Mesodermal cell (in vitro differentiated cells): ENCODE measurements at regions not wholly inside any gene's neighbourhood (a gene's known extent, or its start where the extent isn't known, plus 50 kb on each side); places are given as distances from the start of the nearest gene placed in this dataset.

Source experiments
- H3K27ac ChIP-seq: 2 replicates; pipeline ENCODE4 v1.7.0; 2013; ENCODE audit warnings: mild to moderate bottlenecking, low read depth, low read length, moderate library complexity; ENCODE audit not compliant: severe bottlenecking
- H3K36me3 ChIP-seq: 2 replicates; pipeline ENCODE4 v1.7.1; 2013; ENCODE audit warnings: mild to moderate bottlenecking, low read length, moderate library complexity; ENCODE audit not compliant: control insufficient read depth, insufficient read depth
- H3K4me1 ChIP-seq: one replicate; pipeline ENCODE4 v1.7.1; 2013; ENCODE audit warnings: mild to moderate bottlenecking, low read length; ENCODE audit not compliant: insufficient read depth, control insufficient read depth, poor library complexity, severe bottlenecking
- H3K4me3 ChIP-seq: 2 replicates; pipeline ENCODE4 v1.7.0; 2013; ENCODE audit warnings: low read length, control low read depth, mild to moderate bottlenecking; ENCODE audit not compliant: insufficient read depth, poor library complexity, severe bottlenecking; ENCODE audit errors: extremely low read depth
- H3K9me3 ChIP-seq: 2 replicates; pipeline ENCODE4 v1.7.1; 2013; ENCODE audit warnings: mild to moderate bottlenecking, low read length, moderate library complexity; ENCODE audit not compliant: control insufficient read depth
- WGBS, 2 experiments: methylation state at CpG; one replicate each; pipeline ENCODE4 v1.1.5; 2013; ENCODE audit warnings: missing lambda C conversion rate in 2 of 2; ENCODE audit not compliant: insufficient coverage in 2 of 2; 5-methylcytosine and 5-hydroxymethylcytosine counted together

DNA sequence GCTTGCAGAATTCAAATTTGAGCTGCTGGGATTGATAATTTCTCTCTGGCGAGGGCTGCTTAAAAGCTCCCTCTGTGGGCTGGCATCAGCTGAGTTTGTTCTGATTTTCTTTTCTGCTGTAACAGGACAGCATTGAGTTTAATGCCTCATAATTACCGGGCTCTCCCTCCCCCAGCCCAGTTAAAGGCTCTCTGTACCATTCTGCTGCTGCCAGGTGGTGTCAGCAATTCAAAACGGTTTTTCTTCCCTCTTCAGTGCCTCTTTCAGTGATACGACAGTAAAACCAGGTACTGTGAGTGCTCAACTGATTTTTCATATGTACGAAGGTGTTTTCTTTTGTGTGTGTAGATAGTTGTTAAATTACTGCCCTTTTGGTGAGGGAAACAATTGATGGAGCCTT is 509.3 kb upstream of the CTNND2 start:
- 65 to 74% methylated on average over 3 to 4 of the region's 5 CpGs for WGBS, 2 experiments
- Histone ChIP-seq H3K9me3 (no peaks in the 10 kb centered on the region), H3K36me3 (no peaks in the 10 kb centered on the region), H3K4me1 (no peaks in the 10 kb centered on the region), H3K4me3 (no peak overlapping the region), H3K27ac (no peak overlapping the region)

DNA sequence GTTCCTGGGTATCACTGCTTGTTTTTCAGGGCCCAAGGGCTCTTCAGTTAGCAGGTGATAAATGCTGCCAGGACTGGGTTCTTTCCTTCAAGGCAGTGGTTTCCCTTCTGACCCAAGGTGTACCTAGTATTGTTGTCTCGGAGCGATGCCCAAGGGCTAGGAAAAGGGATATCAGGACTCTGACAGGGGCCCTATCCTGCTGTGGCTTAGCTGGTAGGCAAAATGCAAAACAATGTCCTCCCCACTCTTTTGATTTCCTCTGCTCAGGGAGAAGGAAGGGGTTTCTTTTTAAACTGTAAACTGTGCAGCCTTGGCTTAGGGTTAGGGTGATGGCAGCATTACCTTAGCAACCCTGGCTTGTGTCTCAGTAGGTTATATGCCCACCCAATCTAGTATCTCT is 508.8 kb upstream of the CTNND2 start:
- Histone ChIP-seq H3K4me1 (no peaks in the 10 kb centered on the region), H3K27ac (no peak overlapping the region), H3K36me3 (no peaks in the 10 kb centered on the region), H3K4me3 (no peak overlapping the region), H3K9me3 (no peaks in the 10 kb centered on the region)
- WGBS, 2 experiments = 100% methylated on average over 1 to 2 of the region's 2 CpGs

DNA sequence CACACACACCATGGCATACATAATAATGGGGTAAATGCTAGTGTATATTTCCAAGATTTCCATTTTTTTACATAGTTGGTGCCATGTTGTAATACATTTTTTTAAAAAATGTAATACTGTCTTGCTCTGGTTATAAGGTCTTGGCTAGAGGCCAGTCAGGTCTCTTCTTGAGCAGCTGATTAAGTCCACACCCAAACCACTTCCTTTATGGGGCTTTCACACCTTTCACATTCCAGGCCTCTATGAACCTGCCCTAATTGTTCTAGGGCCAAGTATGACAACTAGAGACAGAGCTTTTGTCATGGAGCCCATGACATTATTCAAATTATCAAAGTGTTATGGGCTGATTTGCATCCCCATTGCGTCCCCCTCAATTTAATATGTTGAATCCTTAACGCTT is 495.6 kb upstream of the CTNND2 start:
- H3K4me1 ChIP-seq = no peaks in the 10 kb centered on the region
- 100% methylated on average over 1 of the region's 2 CpGs; no CpG with 5 or more reads in 1 of the 2 experiments for WGBS, 2 experiments
- H3K27ac ChIP-seq = no peak overlapping the region
- H3K9me3 ChIP-seq = no peaks in the 10 kb centered on the region
- H3K4me3 ChIP-seq = no peak overlapping the region
- no peaks in the 10 kb centered on the region for H3K36me3 ChIP-seq

DNA sequence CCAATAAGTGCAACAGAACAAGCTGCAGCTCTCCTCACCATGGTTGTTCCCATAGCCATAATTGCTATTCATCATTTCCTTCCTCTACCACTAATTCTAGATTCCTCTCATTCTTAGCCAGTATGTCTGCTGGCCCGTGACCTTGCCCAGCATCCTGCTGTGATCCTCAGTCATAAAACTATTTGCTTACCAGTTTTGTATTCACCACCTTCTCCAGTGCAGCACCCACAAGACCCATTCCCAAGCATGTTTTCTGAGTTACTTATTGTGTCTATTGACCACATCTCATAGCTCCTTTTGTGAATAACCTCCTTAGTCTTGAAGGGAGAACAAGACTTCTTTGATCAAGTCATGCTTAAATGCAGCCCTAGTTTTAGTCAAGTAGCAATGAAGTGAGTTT is 488.0 kb upstream of the CTNND2 start:
- H3K36me3 ChIP-seq = no peaks in the 10 kb centered on the region
- H3K4me1 ChIP-seq = peaks cover 7% of the 10 kb centered on the region
- H3K4me3 ChIP-seq = no peak overlapping the region
- no peak overlapping the region for H3K27ac ChIP-seq
- no peaks in the 10 kb centered on the region for H3K9me3 ChIP-seq
- WGBS, 2 experiments = 82 to 83% methylated on average over 1 of the region's 1 CpG

- Histone ChIP-seq H3K4me1 (no peaks in the 10 kb centered on the region), H3K27ac (no peak overlapping the region), H3K9me3 (no peaks in the 10 kb centered on the region), H3K36me3 (no peaks in the 10 kb centered on the region), H3K4me3 (no peak overlapping the region)
- WGBS, 2 experiments = 100% methylated on average over 1 of the region's 1 CpG
These were observed 480.8 kb upstream of the CTNND2 start for GRCh38 chr5:12385095-12385494.

- Histone ChIP-seq H3K27ac (no peak overlapping the region), H3K4me1 (no peaks in the 10 kb centered on the region), H3K9me3 (no peaks in the 10 kb centered on the region), H3K36me3 (no peaks in the 10 kb centered on the region), H3K4me3 (no peak overlapping the region)
- 83 to 87% methylated on average over 2 to 3 of the region's 5 CpGs for WGBS, 2 experiments
These were observed 479.8 kb upstream of the CTNND2 start for GRCh38 chr5:12384005-12384404.

- Histone ChIP-seq H3K36me3 (no peaks in the 10 kb centered on the region), H3K9me3 (peaks cover 3% of the 10 kb centered on the region), H3K4me3 (no peak overlapping the region), H3K27ac (no peak overlapping the region), H3K4me1 (no peaks in the 10 kb centered on the region)
- WGBS, 2 experiments = 90 to 100% methylated on average over 1 of the region's 4 CpGs
These were observed 463.7 kb upstream of the CTNND2 start for GRCh38 chr5:12367973-12368372.

- no peak overlapping the region for H3K4me3 ChIP-seq
- H3K4me1 ChIP-seq = no peaks in the 10 kb centered on the region
- no peak overlapping the region for H3K27ac ChIP-seq
- H3K36me3 ChIP-seq = no peaks in the 10 kb centered on the region
- no CpG with 5 or more reads among the region's 1 CpG for WGBS, 2 experiments
- no peaks in the 10 kb centered on the region for H3K9me3 ChIP-seq
These were observed 456.0 kb upstream of the CTNND2 start for GRCh38 chr5:12360218-12360617.

DNA sequence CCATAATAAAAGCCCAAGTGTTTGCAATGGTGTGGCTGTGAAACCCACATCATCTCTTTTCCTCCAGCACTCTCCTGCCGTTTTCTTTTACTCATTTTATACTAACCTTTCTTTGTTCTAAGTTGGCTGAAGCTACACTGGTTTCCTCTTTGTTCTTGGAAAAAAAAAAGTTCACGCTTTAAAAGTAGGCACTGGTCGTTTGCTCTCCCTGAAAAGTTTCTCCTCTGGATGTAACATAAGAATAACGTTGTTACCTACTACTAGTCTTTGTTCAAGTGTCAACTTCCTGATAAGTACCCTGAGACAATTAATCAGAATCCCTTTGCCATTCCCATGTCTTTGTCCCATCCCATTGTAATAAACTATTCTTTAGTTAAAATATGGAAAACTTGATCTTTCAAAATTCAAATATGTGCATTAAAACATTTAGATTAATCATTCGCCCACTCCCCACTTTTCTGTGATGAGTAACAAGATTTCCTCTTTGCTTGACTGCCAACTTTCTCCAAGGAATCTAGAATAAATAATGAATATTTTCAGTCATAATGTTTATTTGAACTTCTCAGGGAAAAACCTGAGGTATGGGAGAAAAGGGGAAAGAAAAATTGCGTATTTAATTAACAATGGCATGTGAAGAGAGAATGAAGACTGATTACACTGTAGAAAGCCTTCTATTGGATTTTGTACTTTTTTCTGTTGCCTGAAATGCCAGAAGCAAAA is 454.3 kb upstream of the CTNND2 start:
- no peak overlapping the region for H3K27ac ChIP-seq
- no peak overlapping the region for H3K4me3 ChIP-seq
- 61 to 95% methylated on average over 3 to 4 of the region's 6 CpGs for WGBS, 2 experiments
- H3K9me3 ChIP-seq = no peaks in the 10 kb centered on the region
- no peaks in the 10 kb centered on the region for H3K36me3 ChIP-seq
- H3K4me1 ChIP-seq = no peaks in the 10 kb centered on the region

DNA sequence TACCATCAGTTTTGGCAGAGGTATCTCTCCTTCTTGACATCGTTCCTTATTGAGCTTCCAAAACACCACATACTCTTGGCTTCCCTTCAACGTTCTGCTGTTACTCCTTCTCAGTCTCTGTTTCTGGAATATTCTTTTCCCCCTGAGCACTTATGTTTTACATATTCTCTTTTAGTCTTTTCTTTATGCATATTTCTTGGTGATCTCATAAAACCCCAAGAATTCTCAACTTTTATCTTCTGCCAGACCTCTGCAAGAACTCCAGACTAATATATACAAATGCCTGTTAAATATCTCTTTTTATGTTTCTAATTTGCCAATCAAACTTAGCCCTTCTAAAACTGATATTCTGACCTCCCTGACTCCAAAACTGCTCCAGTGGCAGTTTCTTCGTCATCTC is 453.4 kb upstream of the CTNND2 start:
- Histone ChIP-seq H3K4me1 (no peaks in the 10 kb centered on the region), H3K4me3 (no peak overlapping the region), H3K36me3 (no peaks in the 10 kb centered on the region), H3K9me3 (no peaks in the 10 kb centered on the region), H3K27ac (no peak overlapping the region)
- 89 to 93% methylated on average over 2 to 3 of the region's 3 CpGs for WGBS, 2 experiments

DNA sequence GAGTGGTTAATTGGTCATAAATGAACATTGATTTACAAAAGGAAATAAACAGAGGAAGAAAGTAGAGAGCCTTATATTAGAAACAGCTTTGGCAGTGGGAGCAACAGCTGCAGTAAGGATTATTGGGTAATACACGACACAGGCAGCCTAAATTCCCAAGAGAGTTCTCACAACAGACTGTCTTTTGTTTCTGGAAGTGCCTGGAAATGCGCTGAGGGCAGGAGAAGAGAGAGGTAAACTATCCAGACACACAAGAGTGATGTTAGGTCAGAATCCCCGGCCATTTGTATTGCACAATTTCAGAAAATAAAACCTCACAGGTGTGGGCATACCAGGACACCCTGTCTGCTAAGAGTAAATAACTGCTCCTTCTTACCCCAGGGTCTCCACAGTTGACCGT is 450.4 kb upstream of the CTNND2 start:
- WGBS, 2 experiments = 77 to 82% methylated on average over 2 to 3 of the region's 4 CpGs
- Histone ChIP-seq H3K4me1 (no peaks in the 10 kb centered on the region), H3K9me3 (no peaks in the 10 kb centered on the region), H3K27ac (no peak overlapping the region), H3K4me3 (no peak overlapping the region), H3K36me3 (no peaks in the 10 kb centered on the region)
